Large intestine (tissue), 3 donors: ENCODE measurements at regions not wholly inside any gene's neighbourhood (a gene's known extent, or its start where the extent isn't known, plus 50 kb on each side); places are given as distances from the start of the nearest gene placed in this dataset.

ENCODE experiments used
- DNase-seq, 2 donors: peaks; one replicate each; pipeline versions ENCODE4 v3.0.0 to v3.0.0-alpha.2; 2013
- H3K27ac ChIP-seq: one replicate; pipeline ENCODE4 v1.5.1; 2013; ENCODE audit warnings: low read length
- H3K27me3 ChIP-seq: 2 replicates; pipeline ENCODE4 v1.6.1; 2013; ENCODE audit warnings: low read length; ENCODE audit not compliant: control insufficient read depth, insufficient read depth
- H3K36me3 ChIP-seq: 2 replicates; pipeline ENCODE4 v1.6.1; 2013; ENCODE audit warnings: low read length; ENCODE audit not compliant: control insufficient read depth, insufficient read depth
- H3K4me1 ChIP-seq: one replicate; pipeline ENCODE4 v1.6.1; 2013; ENCODE audit warnings: low read length; ENCODE audit not compliant: control insufficient read depth, insufficient read depth
- H3K4me3 ChIP-seq: one replicate; pipeline ENCODE4 v1.5.1; 2013; ENCODE audit warnings: low read length
- H3K9me3 ChIP-seq: one replicate; pipeline ENCODE4 v1.6.1; 2013; ENCODE audit warnings: mild to moderate bottlenecking, low read depth, low read length, moderate library complexity; ENCODE audit not compliant: control insufficient read depth
- WGBS: methylation state at CpG from one replicate; pipeline ENCODE4 v1.1.5; 2013; ENCODE audit warnings: low lambda C conversion rate; ENCODE audit not compliant: insufficient coverage; 5-methylcytosine and 5-hydroxymethylcytosine counted together

DNA sequence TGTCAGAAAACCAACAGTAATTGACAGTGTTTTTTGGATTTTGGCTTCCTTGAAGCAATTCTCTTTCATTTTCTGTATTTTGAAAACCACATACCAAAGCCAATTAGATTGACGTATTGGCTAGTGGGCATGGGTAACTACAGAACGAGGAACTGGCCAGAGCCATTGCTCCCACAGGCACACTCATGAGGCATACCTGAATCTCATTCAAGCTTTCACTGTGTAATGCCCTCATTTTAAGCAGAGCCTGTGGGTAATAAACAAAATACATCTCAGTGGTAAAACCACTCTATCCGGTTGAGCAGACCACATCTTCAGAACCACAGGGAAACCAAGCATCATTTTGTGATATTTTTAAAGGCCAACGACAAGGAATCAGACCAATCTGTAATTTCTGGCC, 394.1 kb downstream of the ZNF608 start:
- no peaks in the 10 kb centered on the region for H3K36me3 ChIP-seq
- no peak overlapping the region for H3K4me3 ChIP-seq
- DNase-seq, result no peak
- no peak overlapping the region for H3K27ac ChIP-seq
- H3K27me3 ChIP-seq, result no peaks in the 10 kb centered on the region
- no peaks in the 10 kb centered on the region for H3K4me1 ChIP-seq
- 100% methylated on average over 3 of the region's 4 CpGs for WGBS
- H3K9me3 ChIP-seq, result no peaks in the 10 kb centered on the region

DNA sequence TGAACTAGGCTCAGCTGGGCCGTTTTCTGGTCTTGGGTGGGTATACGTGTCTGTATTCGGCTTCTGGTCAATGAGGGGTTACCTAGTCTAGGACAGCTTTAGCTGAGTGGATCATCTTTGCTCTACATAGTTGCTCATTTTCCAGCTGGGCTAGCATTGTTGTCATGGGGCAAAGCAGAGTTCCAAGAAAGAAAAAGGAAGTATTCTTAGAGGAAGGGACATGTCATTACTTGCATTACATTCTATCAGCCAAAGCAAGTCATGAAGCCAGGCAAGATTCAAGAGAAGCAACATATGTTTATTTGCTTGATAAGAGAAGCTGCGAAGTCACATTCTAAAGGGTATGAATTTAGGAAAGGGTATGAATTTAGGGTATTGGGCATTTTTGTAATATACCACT, 396.5 kb downstream of the ZNF608 start:
- no peaks in the 10 kb centered on the region for H3K4me1 ChIP-seq
- no peak overlapping the region for H3K4me3 ChIP-seq
- no peaks in the 10 kb centered on the region for H3K9me3 ChIP-seq
- 100% methylated on average over 1 of the region's 4 CpGs for WGBS
- H3K27ac ChIP-seq, result no peak overlapping the region
- H3K27me3 ChIP-seq, result no peaks in the 10 kb centered on the region
- no peak for DNase-seq
- H3K36me3 ChIP-seq, result no peaks in the 10 kb centered on the region

DNA sequence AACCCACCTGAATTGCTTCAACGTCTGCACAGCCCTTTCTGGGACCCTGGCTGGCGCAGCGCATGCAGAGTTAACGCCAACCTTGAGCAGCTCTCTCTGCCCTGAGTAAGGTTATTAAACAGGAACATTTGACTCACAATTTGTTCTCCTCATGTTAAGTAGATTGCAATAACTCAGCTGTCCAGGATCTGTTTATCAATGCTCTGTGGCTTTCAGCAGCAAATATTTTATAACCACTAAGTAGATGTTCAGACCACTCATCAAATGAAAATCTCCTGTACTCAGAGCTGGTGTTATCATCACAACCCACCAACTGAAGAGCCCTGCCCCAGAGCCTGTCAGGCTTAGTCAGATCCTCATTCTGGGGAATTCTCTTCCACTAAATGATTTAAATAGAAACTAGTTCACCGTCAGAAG, 403.0 kb downstream of the ZNF608 start:
- Histone ChIP-seq H3K27ac (no peak overlapping the region), H3K36me3 (no peaks in the 10 kb centered on the region), H3K4me1 (no peaks in the 10 kb centered on the region), H3K4me3 (no peak overlapping the region), H3K9me3 (no peaks in the 10 kb centered on the region), H3K27me3 (no peaks in the 10 kb centered on the region)
- DNase-seq, result no peak
- 67% methylated on average over 1 of the region's 5 CpGs for WGBS

- Histone ChIP-seq H3K9me3 (no peaks in the 10 kb centered on the region), H3K27me3 (no peaks in the 10 kb centered on the region), H3K4me3 (no peak overlapping the region), H3K36me3 (no peaks in the 10 kb centered on the region), H3K27ac (no peak overlapping the region), H3K4me1 (no peaks in the 10 kb centered on the region)
- no CpG with 5 or more reads among the region's 1 CpG for WGBS
- DNase-seq, result no peak
Measured at GRCh38 chr5:124342986-124343385, 403.5 kb downstream of the ZNF608 start.

DNA sequence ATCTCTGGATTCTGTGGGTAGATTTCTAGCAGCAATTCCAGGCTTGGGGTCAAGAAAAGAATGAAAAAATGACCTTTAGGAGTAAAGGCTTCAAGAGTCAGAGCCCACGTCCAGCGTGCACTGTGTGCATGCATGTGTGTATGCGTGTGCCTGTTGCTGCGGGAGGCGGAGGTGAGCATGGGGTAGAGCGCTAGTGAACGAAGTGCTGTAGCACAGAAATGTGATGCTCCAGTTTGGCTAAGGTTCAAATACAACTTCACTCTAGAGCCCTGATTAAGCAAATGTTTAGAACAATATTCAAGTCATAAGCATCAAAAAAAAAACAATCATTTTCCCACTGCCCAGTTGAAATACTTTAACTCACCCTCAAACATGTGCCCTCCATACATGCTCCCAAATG, 403.9 kb downstream of the ZNF608 start:
- Histone ChIP-seq H3K9me3 (no peaks in the 10 kb centered on the region), H3K27ac (no peak overlapping the region), H3K4me3 (no peak overlapping the region), H3K36me3 (no peaks in the 10 kb centered on the region), H3K4me1 (no peaks in the 10 kb centered on the region), H3K27me3 (no peaks in the 10 kb centered on the region)
- DNase-seq, result no peak
- WGBS, result no CpG with 5 or more reads among the region's 7 CpGs

GRCh38 chr5:124342027-124342471, 404.4 kb downstream of the ZNF608 start:
- H3K4me1 ChIP-seq, result no peaks in the 10 kb centered on the region
- no CpG with 5 or more reads among the region's 1 CpG for WGBS
- H3K27me3 ChIP-seq, result no peaks in the 10 kb centered on the region
- no peaks in the 10 kb centered on the region for H3K9me3 ChIP-seq
- DNase-seq, result peak in 1 of 2 donors; percentile 12
- no peak overlapping the region for H3K27ac ChIP-seq
- H3K4me3 ChIP-seq, result no peak overlapping the region
- no peaks in the 10 kb centered on the region for H3K36me3 ChIP-seq

GRCh38 chr5:124341066-124341858, 405.2 kb downstream of the ZNF608 start:
- Histone ChIP-seq H3K4me1 (no peaks in the 10 kb centered on the region), H3K27me3 (no peaks in the 10 kb centered on the region), H3K9me3 (no peaks in the 10 kb centered on the region), H3K36me3 (no peaks in the 10 kb centered on the region), H3K4me3 (no peak overlapping the region), H3K27ac (no peak overlapping the region)
- no peak for DNase-seq
- WGBS, result no CpG with 5 or more reads among the region's 7 CpGs

DNA sequence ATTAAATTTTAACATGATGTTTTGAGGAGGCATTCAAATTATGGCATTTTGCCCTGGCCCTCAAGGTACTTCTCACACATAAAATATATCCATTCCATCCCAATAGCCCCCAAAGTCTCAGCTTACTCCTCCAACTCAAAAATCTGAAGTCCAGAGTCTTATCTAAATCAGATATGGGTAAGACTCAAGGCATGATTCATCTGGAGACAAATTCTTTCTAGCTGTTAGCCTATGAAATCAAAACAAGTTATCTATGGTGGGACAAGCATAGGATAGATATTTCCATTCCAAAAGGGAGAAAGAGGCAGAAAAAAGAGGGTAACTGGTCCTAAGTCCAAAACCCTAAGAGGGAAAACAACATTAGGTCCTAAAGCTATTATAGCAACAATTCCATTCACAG, 408.4 kb downstream of the ZNF608 start:
- DNase-seq, result no peak
- Histone ChIP-seq H3K4me3 (no peak overlapping the region), H3K27me3 (no peaks in the 10 kb centered on the region), H3K9me3 (no peaks in the 10 kb centered on the region), H3K27ac (no peak overlapping the region), H3K36me3 (no peaks in the 10 kb centered on the region), H3K4me1 (no peaks in the 10 kb centered on the region)

GRCh38 chr5:124333298-124333979, 413.0 kb downstream of the ZNF608 start:
- Histone ChIP-seq H3K27ac (no peak overlapping the region), H3K27me3 (no peaks in the 10 kb centered on the region), H3K36me3 (no peaks in the 10 kb centered on the region), H3K4me3 (no peak overlapping the region), H3K4me1 (no peaks in the 10 kb centered on the region), H3K9me3 (peaks cover 3% of the 10 kb centered on the region)
- DNase-seq, result peak; percentile 47 to 70
- WGBS, result no CpG with 5 or more reads among the region's 4 CpGs

GRCh38 chr5:124332273-124332672, 414.2 kb downstream of the ZNF608 start:
- no CpG with 5 or more reads among the region's 3 CpGs for WGBS

More at GRCh38 chr5:124332273-124332672, 414.2 kb downstream of the ZNF608 start:
- no peak for DNase-seq
- Histone ChIP-seq H3K9me3 (peaks cover 3% of the 10 kb centered on the region), H3K4me1 (no peaks in the 10 kb centered on the region), H3K4me3 (no peak overlapping the region), H3K27ac (no peak overlapping the region), H3K36me3 (no peaks in the 10 kb centered on the region), H3K27me3 (no peaks in the 10 kb centered on the region)
